Mucosa of descending colon (tissue), 3 donors: ENCODE measurements at regions not wholly inside any gene's neighbourhood (a gene's known extent, or its start where the extent isn't known, plus 50 kb on each side); places are given as distances from the start of the nearest gene placed in this dataset.
A peak's percentile ranks its signal among the peaks of the same experiment; 100 is the strongest.

Source experiments
- ATAC-seq: fragments of 200-7000 bp; cut with Tn5 transposase; one replicate; pipeline ENCODE4 v1.9.1; 2020; ENCODE audit warnings: mild to moderate bottlenecking, moderate library complexity
- DNase-seq, 3 donors: peaks; one replicate each; pipeline ENCODE4 v3.0.0-alpha.2; 2020
- H3K36me3 ChIP-seq: fragments of 200-600 bp; one replicate; pipeline ENCODE4 v1.8.0; 2021; ENCODE audit warnings: low read depth, mild to moderate bottlenecking
- H3K4me1 ChIP-seq: fragments of 200-600 bp; one replicate; pipeline ENCODE4 v1.8.0; 2021; ENCODE audit warnings: low read depth, mild to moderate bottlenecking
- H3K4me3 ChIP-seq: fragments of 200-600 bp; one replicate; pipeline ENCODE4 v1.8.0; 2021; ENCODE audit warnings: mild to moderate bottlenecking
- H3K9me3 ChIP-seq: fragments of 200-600 bp; one replicate; pipeline ENCODE4 v1.8.0; 2021; ENCODE audit warnings: mild to moderate bottlenecking
- CTCF ChIP-seq: fragments of 200-600 bp; IDR thresholded peaks from one replicate; pipeline ENCODE4 v1.8.0; 2022; ENCODE audit warnings: antibody characterized with exemption, mild to moderate bottlenecking
- intact Hi-C, 2 donors: fragments of 100-400 bp; cut with DNase I in 1 of 2; cut with micrococcal nuclease in 1 of 2; formaldehyde crosslinking; loops; one replicate each; pipeline versions ENCODE4 v1.11.0 to v1.11.1; 2022; cut with DNase I, micrococcal nuclease
- donor health status: DM: no; HTN: no; CAD: no; lungs with moderate emphysema.
- donor health status: DM: no; HTN: no; CAD: no.
- donor health status: DM: no; HTN: yes; CAD: no.

GRCh38 chr5:4866131-4866659 lies 273.9 kb upstream of the ADAMTS16 start:
- Histone ChIP-seq H3K4me3 (no peak overlapping the region), H3K9me3 (peaks cover 6% of the 10 kb centered on the region), H3K36me3 (no peaks in the 10 kb centered on the region), H3K4me1 (no peaks in the 10 kb centered on the region)
- intact Hi-C loops: loop anchor here in 1 of 2 donors (10.0 kb wide), 1 partner anchor 549 kb away; no protein-coding TSS in a partner anchor
- TF ChIP-seq CTCF: no peak
- ATAC-seq (no peak), DNase-seq (no peak)

DNA sequence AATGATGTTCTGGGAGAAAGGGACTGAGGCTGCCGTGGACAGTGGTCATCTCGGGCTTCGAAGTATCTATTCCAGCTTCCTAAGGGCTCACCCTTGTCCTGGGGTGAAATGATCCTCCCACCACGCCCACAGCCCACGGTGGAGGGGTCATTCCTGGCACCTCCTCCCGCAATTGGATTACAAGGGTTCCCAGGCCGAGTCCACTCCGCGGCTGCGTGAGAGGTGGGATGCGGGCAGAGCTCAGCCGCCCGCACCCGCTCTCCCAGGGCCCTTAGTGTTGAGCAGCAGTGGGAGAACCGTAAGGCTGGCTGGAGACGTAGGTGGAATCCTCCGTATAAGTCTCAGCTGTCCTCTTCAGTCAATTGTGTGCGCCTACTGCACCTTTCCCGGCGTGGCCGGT lies 273.3 kb upstream of the ADAMTS16 start:
- Histone ChIP-seq H3K9me3 (peaks cover 6% of the 10 kb centered on the region), H3K4me3 (no peak overlapping the region), H3K4me1 (no peaks in the 10 kb centered on the region), H3K36me3 (no peaks in the 10 kb centered on the region)
- TF ChIP-seq CTCF: no peak
- no peak for DNase-seq
- ATAC-seq: no peak
- intact Hi-C loops: loop anchor here in 1 of 2 donors (10.0 kb wide), 1 partner anchor 548 kb away; no protein-coding TSS in a partner anchor

DNA sequence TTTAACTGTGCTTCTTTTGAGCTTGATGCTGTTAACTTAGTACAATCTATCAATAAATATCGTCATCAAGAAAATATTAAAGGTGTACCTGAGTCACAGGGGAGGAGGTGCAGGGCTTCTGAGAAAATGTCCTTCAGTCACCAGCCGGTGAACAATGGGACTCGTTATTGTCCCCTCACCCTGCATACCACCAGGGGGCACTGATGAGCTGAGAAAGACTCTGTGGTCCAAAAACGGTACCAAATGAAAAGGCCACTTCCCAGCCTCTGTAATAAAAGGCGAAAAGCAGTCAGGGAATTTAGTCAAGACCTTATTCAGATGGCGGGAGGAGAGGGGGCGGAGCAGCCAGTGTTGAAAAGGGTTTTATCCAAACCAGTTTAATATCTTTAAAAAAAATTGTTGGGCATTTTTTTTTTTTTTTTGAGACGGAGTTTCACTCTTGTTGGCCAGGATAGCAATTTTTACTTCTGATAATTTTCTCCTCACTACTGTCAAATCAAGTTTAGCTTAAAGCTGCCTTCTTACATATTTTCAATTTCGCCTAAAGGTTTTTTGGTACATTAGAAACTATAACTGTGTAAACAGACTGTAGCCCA lies 271.9 kb upstream of the ADAMTS16 start:
- TF ChIP-seq CTCF: peak; percentile 54
- intact Hi-C loops: loop anchor here in 1 of 2 donors (10.0 kb wide), 1 partner anchor 547 kb away; no protein-coding TSS in a partner anchor
- peaks cover 6% of the 10 kb centered on the region for H3K9me3 ChIP-seq
- no peak overlapping the region for H3K4me3 ChIP-seq
- DNase-seq (peak in 2 of 3 donors; percentile 36 to 68), ATAC-seq (peak; percentile 47)
- H3K36me3 ChIP-seq: no peaks in the 10 kb centered on the region
- no peaks in the 10 kb centered on the region for H3K4me1 ChIP-seq

- no peak for TF ChIP-seq CTCF
- Histone ChIP-seq H3K4me1 (no peaks in the 10 kb centered on the region), H3K9me3 (no peaks in the 10 kb centered on the region), H3K4me3 (no peak overlapping the region), H3K36me3 (no peaks in the 10 kb centered on the region)
- intact Hi-C loops: no loop called here
- no peak for DNase-seq
- no peak for ATAC-seq
Observed at GRCh38 chr5:4873652-4874051, 266.5 kb upstream of the ADAMTS16 start.

GRCh38 chr5:4874097-4874496 lies 266.0 kb upstream of the ADAMTS16 start:
- Histone ChIP-seq H3K4me3 (no peak overlapping the region), H3K9me3 (no peaks in the 10 kb centered on the region), H3K4me1 (no peaks in the 10 kb centered on the region), H3K36me3 (no peaks in the 10 kb centered on the region)
- DNase-seq (no peak), ATAC-seq (no peak)
- TF ChIP-seq CTCF: no peak
- intact Hi-C loops: no loop called here
